Activated CD4-positive, alpha-beta T cell treated with anti-CD3 and anti-CD28 coated beads, Interleukin-2, amount 10 ng/mL, durations not matched to agents 7 days and 5 days (primary cell): ENCODE measurements at regions not wholly inside any gene's neighbourhood (a gene's known extent, or its start where the extent isn't known, plus 50 kb on each side); places are given as distances from the start of the nearest gene placed in this dataset.

Experiments
- CTCF ChIA-PET: fragments of 350-600 bp; sonication (Branson Sonifier 250); formaldehyde crosslinking; loops from one replicate; lab custom pipeline; 2021; ENCODE audit warnings: antibody characterized with exemption; lab: Charles Lee
- POLR2A ChIA-PET: fragments of 350-600 bp; sonication (Branson Sonifier 250); formaldehyde crosslinking; loops from one replicate; lab custom pipeline; 2021; ENCODE audit warnings: antibody characterized with exemption; lab: Charles Lee
- DNase-seq: peaks from one replicate; pipeline ENCODE4 v3.0.0-alpha.2; 2020
- H3K27ac Mint-ChIP-seq: one replicate; pipeline ENCODE4 v1.8.0; 2021; ENCODE audit warnings: mild to moderate bottlenecking, moderate library complexity, mixed read lengths
- H3K27me3 Mint-ChIP-seq: one replicate; pipeline ENCODE4 v1.8.0; 2021; ENCODE audit warnings: mixed read lengths
- H3K36me3 Mint-ChIP-seq: one replicate; pipeline ENCODE4 v1.8.0; 2021; ENCODE audit warnings: low read depth, mixed read lengths
- H3K4me1 Mint-ChIP-seq: one replicate; pipeline ENCODE4 v1.8.0; 2021; ENCODE audit warnings: mixed read lengths
- H3K4me3 Mint-ChIP-seq: one replicate; pipeline ENCODE4 v1.8.0; 2021; ENCODE audit warnings: mild to moderate bottlenecking, moderate library complexity, mixed read lengths
- H3K9me3 Mint-ChIP-seq: one replicate; pipeline ENCODE4 v1.8.0; 2021; ENCODE audit warnings: mixed read lengths

DNA sequence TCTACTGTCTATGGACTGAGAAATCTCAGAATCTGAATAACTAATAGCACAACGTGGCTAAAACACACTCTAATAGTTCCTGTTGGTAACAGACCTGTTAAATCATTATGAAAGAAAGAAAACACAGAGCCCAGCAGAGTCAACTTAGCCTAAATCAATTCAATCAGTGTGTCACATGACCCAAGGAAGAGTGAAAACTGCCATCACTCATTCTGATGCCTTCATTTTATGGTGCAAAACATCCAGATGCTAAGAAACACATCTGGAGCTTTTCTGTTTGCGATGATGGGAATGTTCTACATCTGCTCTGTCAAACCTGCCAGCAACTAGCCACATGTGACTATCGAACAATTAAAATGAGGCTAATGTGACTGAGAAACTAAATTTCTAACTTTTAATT, 295.7 kb upstream of the TRIB2 start:
- H3K9me3 Mint-ChIP-seq, result peaks cover 2% of the 10 kb centered on the region
- POLR2A ChIA-PET, result no interaction called here
- peaks cover 11% of the 10 kb centered on the region for H3K36me3 Mint-ChIP-seq
- peaks cover 40% of the 10 kb centered on the region for H3K4me1 Mint-ChIP-seq
- no peak for DNase-seq
- H3K27ac Mint-ChIP-seq, result no peak overlapping the region
- CTCF ChIA-PET, result interaction anchor here (1.0 to 1.2 kb wide), 2 partner anchors 16 to 19 kb away, joined by 3 to 6 read pairs; no protein-coding TSS in a partner anchor
- H3K4me3 Mint-ChIP-seq, result no peak overlapping the region
- no peaks in the 10 kb centered on the region for H3K27me3 Mint-ChIP-seq

DNA sequence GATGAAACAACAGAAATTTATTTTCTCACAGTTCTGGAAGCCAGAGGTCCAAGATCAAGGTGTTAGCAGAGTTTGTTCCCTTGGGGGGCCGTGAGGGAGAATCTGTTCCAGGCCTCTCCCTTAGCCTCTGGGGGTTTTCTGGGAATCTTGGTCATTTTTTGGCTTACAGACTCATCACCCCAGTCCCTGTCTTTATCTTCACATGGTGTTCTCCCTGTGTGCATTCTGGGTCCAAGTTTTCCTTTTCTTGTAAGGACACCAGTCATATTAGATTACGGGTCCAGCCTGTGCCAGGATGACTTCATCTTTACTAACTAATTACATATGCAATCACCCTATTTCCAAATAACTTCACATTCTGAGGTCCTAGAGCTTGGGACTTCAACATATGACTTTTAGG, 292.5 kb upstream of the TRIB2 start:
- ChIA-PET CTCF (interaction anchor here (0.9 kb wide), 1 partner anchor 155 kb away, joined by 3 read pairs; no protein-coding TSS in a partner anchor), POLR2A (no interaction called here)
- Mint-ChIP-seq H3K36me3 (no peaks in the 10 kb centered on the region), H3K27me3 (no peaks in the 10 kb centered on the region), H3K4me1 (peaks cover 22% of the 10 kb centered on the region), H3K27ac (no peak overlapping the region), H3K9me3 (peaks cover 2% of the 10 kb centered on the region), H3K4me3 (no peak overlapping the region)
- no peak for DNase-seq

DNA sequence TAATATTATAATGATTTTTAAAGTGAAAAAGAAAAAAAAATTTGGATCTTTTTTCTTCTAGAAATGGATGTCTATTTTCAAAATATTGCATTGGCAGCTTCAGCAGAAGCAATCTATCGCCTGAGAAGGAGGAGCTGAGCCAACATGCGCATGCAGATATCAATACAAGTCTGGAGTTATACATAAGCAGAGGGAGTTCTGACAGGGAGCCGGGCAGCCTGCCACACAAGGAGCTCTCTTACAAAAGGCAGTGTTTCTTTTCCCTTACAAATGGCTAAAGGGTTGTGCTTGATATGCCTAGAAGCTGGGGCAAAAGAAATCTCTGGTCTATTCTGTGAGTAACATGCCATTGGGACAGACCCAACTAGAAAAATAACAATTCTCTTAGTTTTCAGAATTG, 291.9 kb upstream of the TRIB2 start:
- ChIA-PET POLR2A (no interaction called here), CTCF (interaction anchor here (1.3 kb wide), 1 partner anchor 86 kb away, joined by 3 read pairs; no protein-coding TSS in a partner anchor)
- H3K4me3 Mint-ChIP-seq, result no peak overlapping the region
- no peaks in the 10 kb centered on the region for H3K36me3 Mint-ChIP-seq
- no peak for DNase-seq
- H3K9me3 Mint-ChIP-seq, result peaks cover 2% of the 10 kb centered on the region
- no peak overlapping the region for H3K27ac Mint-ChIP-seq
- no peaks in the 10 kb centered on the region for H3K27me3 Mint-ChIP-seq
- peaks cover 20% of the 10 kb centered on the region for H3K4me1 Mint-ChIP-seq

DNA sequence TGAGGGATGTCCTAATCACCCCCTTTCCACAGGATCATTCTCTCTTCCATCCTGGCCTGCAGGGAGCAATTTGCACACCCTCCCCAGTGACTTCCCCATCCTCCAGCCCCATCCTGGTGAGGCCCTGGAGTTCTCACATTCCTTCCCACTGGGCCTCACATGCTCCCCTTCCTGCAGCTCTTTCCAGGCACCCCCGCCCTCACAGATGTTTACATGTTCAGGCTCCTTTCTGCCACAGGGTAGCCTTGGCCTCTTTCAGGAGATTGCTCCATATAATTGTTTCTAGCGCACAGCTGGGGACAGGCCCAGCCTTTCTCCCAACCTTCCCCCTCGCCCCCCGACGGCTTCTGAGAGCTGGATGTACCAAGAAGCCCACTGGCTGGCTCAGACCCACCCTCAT, 288.4 kb upstream of the TRIB2 start:
- H3K27me3 Mint-ChIP-seq, result no peaks in the 10 kb centered on the region
- no peak overlapping the region for H3K4me3 Mint-ChIP-seq
- ChIA-PET CTCF (interaction anchor here (1.1 to 1.2 kb wide), 2 partner anchors 14 to 17 kb away, joined by 3 read pairs; no protein-coding TSS in a partner anchor), POLR2A (no interaction called here)
- no peaks in the 10 kb centered on the region for H3K9me3 Mint-ChIP-seq
- H3K36me3 Mint-ChIP-seq, result no peaks in the 10 kb centered on the region
- DNase-seq, result no peak
- H3K4me1 Mint-ChIP-seq, result peaks cover 34% of the 10 kb centered on the region
- no peak overlapping the region for H3K27ac Mint-ChIP-seq

DNA sequence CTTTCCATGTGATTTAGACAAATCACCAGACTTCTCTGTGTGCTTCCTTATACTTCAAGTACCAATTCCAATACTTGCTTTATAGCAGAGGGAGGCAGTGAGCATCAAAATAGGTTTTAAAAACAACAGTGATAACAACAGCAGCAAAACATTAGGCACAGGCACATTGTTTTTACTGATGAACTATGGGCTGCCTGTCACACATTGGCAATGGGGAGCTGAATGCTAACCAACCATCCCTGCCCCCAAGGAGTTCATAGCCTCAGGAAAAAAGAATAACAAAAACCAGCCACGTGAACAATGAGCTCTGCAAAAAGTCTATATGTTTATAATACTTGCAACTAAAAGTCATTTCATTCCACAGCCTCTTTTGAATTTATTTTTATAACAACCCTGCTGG, 287.9 kb upstream of the TRIB2 start:
- H3K4me1 Mint-ChIP-seq, result peaks cover 36% of the 10 kb centered on the region
- H3K27me3 Mint-ChIP-seq, result no peaks in the 10 kb centered on the region
- ChIA-PET CTCF (interaction anchor here (1.1 kb wide), 1 partner anchor 16 kb away, joined by 3 read pairs; no protein-coding TSS in a partner anchor), POLR2A (no interaction called here)
- no peaks in the 10 kb centered on the region for H3K9me3 Mint-ChIP-seq
- no peak overlapping the region for H3K27ac Mint-ChIP-seq
- no peak overlapping the region for H3K4me3 Mint-ChIP-seq
- DNase-seq, result no peak
- H3K36me3 Mint-ChIP-seq, result no peaks in the 10 kb centered on the region

DNA sequence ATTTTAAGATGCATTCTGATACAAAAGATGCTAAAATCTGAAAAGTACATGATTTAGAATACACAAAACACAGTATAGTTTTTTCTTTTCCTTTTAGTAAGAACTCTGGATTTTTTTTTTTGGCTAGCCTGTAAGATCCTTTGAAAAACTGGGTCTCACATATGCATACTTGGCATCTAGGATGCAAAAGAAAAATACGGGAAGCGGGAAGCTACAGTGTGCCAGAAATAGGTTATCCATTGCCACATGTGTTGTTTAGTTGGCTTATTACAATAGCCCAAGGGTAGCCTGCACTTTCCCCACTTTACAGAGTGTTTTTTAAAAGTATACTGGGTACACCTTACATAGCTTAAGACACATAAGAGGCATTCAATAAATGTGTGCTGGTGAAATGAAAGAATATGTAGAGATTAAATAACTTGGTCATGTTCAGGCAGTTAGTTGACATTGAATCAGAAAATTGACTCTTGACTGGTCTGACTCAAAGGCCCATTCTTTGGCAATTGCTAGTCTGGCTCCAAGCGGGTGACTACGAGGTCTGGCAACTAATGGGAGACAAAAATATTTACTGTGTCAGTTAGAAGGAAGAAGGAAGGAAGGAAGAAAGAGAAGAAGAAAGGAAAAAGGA, 286.8 kb upstream of the TRIB2 start:
- H3K36me3 Mint-ChIP-seq, result no peaks in the 10 kb centered on the region
- no peaks in the 10 kb centered on the region for H3K27me3 Mint-ChIP-seq
- H3K4me1 Mint-ChIP-seq, result peaks cover 36% of the 10 kb centered on the region
- H3K27ac Mint-ChIP-seq, result peak overlapping the region; percentile 25
- no peak for DNase-seq
- H3K9me3 Mint-ChIP-seq, result no peaks in the 10 kb centered on the region
- CTCF ChIA-PET, result interaction anchor here (1.3 kb wide), 1 partner anchor 13 kb away, joined by 3 read pairs; no protein-coding TSS in a partner anchor
- POLR2A ChIA-PET, result no interaction called here
- H3K4me3 Mint-ChIP-seq, result no peak overlapping the region

DNA sequence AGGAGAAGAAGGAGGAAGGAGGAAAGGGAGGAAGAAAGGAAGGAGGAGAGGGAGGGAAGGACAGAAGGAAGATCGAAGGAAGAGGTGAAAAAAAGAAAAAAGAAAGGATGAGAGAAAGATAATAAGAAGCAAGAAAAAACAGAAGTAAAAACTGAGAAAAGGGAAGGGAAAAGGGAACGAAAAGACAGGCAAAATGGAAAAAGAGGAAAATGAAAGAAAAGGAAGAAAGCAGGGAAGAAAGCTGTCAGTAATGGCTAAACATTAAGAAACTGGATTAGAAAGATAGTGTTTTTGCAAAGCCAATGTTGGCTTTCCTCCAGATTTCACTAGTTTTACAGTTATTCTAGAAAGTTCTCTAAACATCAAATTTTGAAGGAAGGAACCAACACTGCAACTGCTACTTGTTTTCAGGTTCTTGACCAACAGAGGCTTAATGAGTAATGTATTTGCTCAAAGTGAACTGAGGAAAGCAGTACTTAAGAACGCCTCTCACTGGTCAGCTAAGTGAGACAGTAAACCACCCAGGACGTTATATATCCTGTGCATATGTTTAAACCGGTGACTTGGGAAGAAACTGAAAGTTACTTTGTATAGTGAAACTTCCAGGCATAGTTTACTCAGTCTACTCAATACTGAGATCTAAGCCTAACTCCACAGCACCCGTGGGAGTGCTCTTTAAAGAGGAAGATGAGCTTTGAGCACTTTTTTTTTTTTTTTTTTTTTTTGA, 286.2 kb upstream of the TRIB2 start:
- H3K36me3 Mint-ChIP-seq, result no peaks in the 10 kb centered on the region
- DNase-seq, result peak; percentile 15
- POLR2A ChIA-PET, result no interaction called here
- peak overlapping the region; percentile 36 for H3K4me3 Mint-ChIP-seq
- H3K27me3 Mint-ChIP-seq, result no peaks in the 10 kb centered on the region
- CTCF ChIA-PET, result interaction anchor here (0.6 to 1.3 kb wide), 6 partner anchors 9 to 285 kb away, joined by 3 to 7 read pairs (median 4); no protein-coding TSS in a partner anchor
- H3K27ac Mint-ChIP-seq, result peak overlapping the region; percentile 43
- no peaks in the 10 kb centered on the region for H3K9me3 Mint-ChIP-seq
- peaks cover 40% of the 10 kb centered on the region for H3K4me1 Mint-ChIP-seq

DNA sequence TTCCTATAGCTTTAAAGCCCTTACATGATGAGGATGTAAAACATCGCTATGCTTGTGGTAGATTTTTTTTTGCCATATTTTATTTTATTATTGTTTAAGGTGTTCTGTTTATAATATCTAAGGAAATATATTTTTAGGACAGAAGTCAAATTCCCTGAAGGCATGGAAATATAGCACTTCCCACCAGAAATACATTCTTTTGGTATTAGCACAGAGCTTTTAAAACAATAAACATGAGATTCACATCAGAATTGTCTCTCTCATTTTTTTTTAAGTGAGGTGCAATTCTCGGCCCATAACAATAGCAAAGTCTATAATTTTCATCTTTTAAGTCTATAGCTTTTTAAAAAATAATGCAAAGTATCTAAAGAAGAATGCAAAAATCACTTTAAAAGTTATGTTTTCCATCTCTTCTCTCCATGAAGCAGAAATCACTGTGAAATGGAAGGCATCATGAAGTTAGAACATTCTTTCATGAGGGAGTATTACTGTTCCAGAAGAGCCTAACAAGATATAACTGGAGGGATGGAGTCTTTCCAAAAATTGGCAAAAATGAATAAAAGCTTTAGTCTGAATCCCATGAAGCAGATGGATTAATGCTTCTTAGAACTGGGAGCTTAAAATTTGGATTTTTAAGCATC, 283.6 kb upstream of the TRIB2 start:
- Mint-ChIP-seq H3K36me3 (no peaks in the 10 kb centered on the region), H3K27me3 (no peaks in the 10 kb centered on the region), H3K9me3 (no peaks in the 10 kb centered on the region), H3K27ac (no peak overlapping the region), H3K4me1 (peaks cover 52% of the 10 kb centered on the region), H3K4me3 (no peak overlapping the region)
- DNase-seq, result no peak
- ChIA-PET POLR2A (interaction anchor here (0.7 kb wide), 1 partner anchor 308 kb away, joined by 4 read pairs; no protein-coding TSS in a partner anchor), CTCF (interaction anchor here (0.6 to 1.4 kb wide), 4 partner anchors 19 to 284 kb away, joined by 3 to 5 read pairs (median 3); partner anchors contain the start of gene TRIB2)

DNA sequence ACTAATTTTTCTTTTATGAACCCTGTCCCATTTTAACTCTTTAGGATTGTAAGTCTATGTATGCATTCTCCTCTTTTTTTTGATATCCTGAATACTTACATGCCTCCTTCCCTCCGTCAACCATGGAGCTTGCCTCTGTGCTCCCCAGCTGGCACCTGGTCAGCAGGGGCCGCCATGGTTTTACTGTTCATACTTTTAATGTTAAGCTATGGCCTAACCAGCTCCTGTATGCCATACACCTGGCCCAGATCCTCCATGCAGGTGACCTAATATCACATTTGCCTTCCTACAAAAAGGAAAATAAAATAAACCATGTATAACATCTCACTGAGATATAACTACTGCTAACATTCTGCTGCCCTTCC, 283.1 kb upstream of the TRIB2 start:
- no peak overlapping the region for H3K27ac Mint-ChIP-seq
- no peak for DNase-seq
- ChIA-PET CTCF (interaction anchor here (1.0 to 1.4 kb wide), 3 partner anchors 19 to 284 kb away, joined by 3 to 5 read pairs (median 3); partner anchors contain the start of gene TRIB2), POLR2A (interaction anchor here (0.7 kb wide), 1 partner anchor 308 kb away, joined by 4 read pairs; no protein-coding TSS in a partner anchor)
- no peaks in the 10 kb centered on the region for H3K36me3 Mint-ChIP-seq
- peaks cover 50% of the 10 kb centered on the region for H3K4me1 Mint-ChIP-seq
- H3K27me3 Mint-ChIP-seq, result no peaks in the 10 kb centered on the region
- no peak overlapping the region for H3K4me3 Mint-ChIP-seq
- H3K9me3 Mint-ChIP-seq, result no peaks in the 10 kb centered on the region

DNA sequence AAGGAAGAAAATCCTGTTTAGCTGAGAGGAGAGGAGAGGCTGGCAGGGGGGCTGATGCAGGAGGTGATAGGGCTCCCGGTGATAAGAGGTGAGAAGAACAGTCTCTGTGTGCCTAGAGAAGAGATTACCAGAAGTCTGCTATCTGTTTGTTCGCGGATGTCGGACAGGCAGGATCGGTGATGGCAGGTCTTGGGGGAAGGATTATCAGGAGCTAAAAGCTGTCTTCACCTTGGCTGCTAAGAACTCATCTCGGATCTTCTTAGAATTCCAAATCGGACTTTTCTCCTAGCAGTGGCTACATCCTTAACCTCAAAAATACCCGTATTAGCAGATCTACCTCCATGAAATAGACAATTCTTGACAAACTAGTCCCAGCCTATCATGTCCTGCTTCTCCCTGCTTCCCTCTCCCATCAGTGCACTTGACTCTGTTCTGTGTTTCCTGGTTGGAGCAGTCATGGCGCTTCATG, 282.1 kb upstream of the TRIB2 start:
- POLR2A ChIA-PET, result no interaction called here
- no peak for DNase-seq
- CTCF ChIA-PET, result no interaction called here
- H3K4me1 Mint-ChIP-seq, result peaks cover 43% of the 10 kb centered on the region
- H3K9me3 Mint-ChIP-seq, result no peaks in the 10 kb centered on the region
- H3K27me3 Mint-ChIP-seq, result no peaks in the 10 kb centered on the region
- no peaks in the 10 kb centered on the region for H3K36me3 Mint-ChIP-seq
- no peak overlapping the region for H3K4me3 Mint-ChIP-seq
- no peak overlapping the region for H3K27ac Mint-ChIP-seq

DNA sequence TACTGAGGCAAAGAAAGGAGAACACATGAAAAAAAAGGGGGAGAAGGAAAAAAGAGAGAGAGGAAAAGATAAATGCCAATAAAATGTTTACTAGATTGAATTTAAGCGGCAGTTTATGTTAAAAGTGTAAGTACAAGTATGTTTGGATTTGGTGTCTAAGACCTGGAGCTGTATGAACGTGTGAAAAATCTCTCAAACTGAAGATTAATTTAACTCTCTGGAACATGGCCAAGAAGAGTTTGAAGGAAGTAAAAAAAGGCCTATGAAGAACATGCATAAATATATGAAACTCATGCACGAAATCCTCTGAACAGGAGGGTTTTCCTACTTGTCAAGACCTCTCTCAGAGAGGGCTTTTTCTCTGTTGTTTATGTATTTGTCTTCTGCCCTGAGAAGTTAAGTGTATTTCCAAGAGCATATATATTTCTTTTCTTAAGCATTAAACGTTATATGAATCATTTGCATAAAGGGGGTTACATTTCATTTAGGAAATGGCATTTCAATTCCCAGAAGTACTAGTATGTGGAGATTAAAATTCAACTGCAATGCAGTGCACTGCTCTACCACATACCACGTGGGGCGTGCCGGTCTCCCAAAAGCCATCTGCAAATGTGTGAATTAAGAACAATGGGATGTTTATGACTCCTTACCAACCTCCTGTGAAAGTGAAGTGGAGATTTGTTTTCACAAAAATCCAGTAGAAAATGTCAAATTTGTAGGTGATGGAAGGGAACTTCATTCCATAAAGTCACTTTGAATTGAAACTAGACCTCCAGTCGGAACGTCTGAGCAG, 281.1 kb upstream of the TRIB2 start:
- no peak for DNase-seq
- POLR2A ChIA-PET, result no interaction called here
- H3K9me3 Mint-ChIP-seq, result no peaks in the 10 kb centered on the region

DNA sequence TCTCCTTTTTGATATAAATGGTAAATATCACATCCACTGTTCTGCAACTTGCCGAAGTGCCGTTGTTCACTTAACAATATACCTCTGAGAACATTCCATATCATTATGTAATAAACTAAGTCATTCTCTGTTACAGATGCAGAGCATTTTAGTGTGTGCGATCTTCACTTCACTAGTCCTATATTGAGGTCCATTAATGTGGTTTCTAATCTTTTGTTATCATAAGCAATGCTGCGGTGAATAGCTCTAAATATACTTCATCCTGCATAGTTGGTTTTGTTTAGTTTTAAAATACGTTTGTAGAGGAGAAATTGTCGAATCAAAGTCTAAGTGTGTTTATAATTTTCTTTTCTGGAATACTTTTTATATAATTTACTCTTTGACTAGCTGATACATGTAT, 280.3 kb upstream of the TRIB2 start:
- Mint-ChIP-seq H3K36me3 (no peaks in the 10 kb centered on the region), H3K9me3 (no peaks in the 10 kb centered on the region), H3K4me1 (peaks cover 31% of the 10 kb centered on the region), H3K27ac (no peak overlapping the region), H3K27me3 (no peaks in the 10 kb centered on the region), H3K4me3 (no peak overlapping the region)
- ChIA-PET CTCF (interaction anchor here (1.0 to 1.7 kb wide), 4 partner anchors 16 to 564 kb away, joined by 4 to 6 read pairs (median 4); no protein-coding TSS in a partner anchor), POLR2A (no interaction called here)
- DNase-seq, result no peak

More for the DNA sequence above, 281.1 kb upstream of the TRIB2 start:
- Mint-ChIP-seq H3K4me1 (peaks cover 34% of the 10 kb centered on the region), H3K27me3 (no peaks in the 10 kb centered on the region), H3K4me3 (no peak overlapping the region), H3K27ac (no peak overlapping the region), H3K36me3 (no peaks in the 10 kb centered on the region)
- CTCF ChIA-PET, result no interaction called here
